ENCODE measurements at regions not wholly inside any gene's neighbourhood (a gene's known extent, or its start where the extent isn't known, plus 50 kb on each side); places are given as distances from the start of the nearest gene placed in this dataset.

DNA sequence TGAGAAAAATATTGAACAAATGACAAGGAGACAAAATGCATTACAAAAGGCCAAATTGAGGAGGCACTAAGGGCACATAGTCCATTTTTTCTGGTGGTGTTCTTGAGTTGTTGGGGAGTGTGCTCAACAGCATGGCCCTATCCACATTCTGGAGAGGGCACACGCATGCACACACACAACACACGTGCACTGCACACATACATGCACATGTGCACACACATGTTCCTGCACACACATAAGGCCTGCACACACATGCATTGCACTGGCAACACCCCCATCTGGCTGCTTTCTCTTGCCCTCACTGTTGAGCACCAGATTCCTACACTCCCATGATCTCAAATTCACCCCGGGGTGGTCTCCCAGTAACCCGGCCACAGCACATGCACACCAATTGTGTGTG lies 659.2 kb upstream of the RAB6C start:
- TF ChIP-seq, protein P1, sequence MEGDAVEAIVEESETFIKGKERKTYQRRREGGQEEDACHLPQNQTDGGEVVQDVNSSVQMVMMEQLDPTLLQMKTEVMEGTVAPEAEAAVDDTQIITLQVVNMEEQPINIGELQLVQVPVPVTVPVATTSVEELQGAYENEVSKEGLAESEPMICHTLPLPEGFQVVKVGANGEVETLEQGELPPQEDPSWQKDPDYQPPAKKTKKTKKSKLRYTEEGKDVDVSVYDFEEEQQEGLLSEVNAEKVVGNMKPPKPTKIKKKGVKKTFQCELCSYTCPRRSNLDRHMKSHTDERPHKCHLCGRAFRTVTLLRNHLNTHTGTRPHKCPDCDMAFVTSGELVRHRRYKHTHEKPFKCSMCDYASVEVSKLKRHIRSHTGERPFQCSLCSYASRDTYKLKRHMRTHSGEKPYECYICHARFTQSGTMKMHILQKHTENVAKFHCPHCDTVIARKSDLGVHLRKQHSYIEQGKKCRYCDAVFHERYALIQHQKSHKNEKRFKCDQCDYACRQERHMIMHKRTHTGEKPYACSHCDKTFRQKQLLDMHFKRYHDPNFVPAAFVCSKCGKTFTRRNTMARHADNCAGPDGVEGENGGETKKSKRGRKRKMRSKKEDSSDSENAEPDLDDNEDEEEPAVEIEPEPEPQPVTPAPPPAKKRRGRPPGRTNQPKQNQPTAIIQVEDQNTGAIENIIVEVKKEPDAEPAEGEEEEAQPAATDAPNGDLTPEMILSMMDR (optimal IDR thresholded peaks at IDR 0.05 in 1 of 3, IDR thresholded peaks at IDR 0.05 in 1 of 3, conservative IDR thresholded peaks at IDR 0.05 in 1 of 3; ENCODE audit: extremely low read depth in 1 of 3, insufficient read depth in 2 of 3, low read length in 3 of 3) = no peak
- no peak for TF ChIP-seq EZH2 (IDR thresholded peaks at IDR 0.05; ENCODE audit: low read length)
